Fibroblast of mammary gland (primary cell): ENCODE measurements at regions not wholly inside any gene's neighbourhood (a gene's known extent, or its start where the extent isn't known, plus 50 kb on each side); places are given as distances from the start of the nearest gene placed in this dataset.
"Not testable (repeated sequence)": the region's sequence is repeated elsewhere in the genome, so short reads cannot be mapped to it uniquely, and the experiment has no call there.

ENCODE experiments used
- DNase-seq: peaks from one replicate; pipeline ENCODE4 v3.0.0-alpha.2; 2010; ENCODE audit warnings: low read depth
- H3K4me3 ChIP-seq: 2 replicates; pipeline ENCODE4 v1.5.1; 2011; ENCODE audit warnings: low read depth, mild to moderate bottlenecking, low read length, moderate library complexity; ENCODE audit not compliant: control insufficient read depth
- CTCF ChIP-seq: conservative IDR thresholded peaks from 2 replicates; pipeline ENCODE4 v1.5.1; 2011; ENCODE audit warnings: low read depth, low read length, inconsistent platforms; ENCODE audit not compliant: control insufficient read depth, insufficient read depth

GRCh38 chr4:165806613-165807012 lies 66.4 kb upstream of the TLL1 start:
- no peak for TF ChIP-seq CTCF
- H3K4me3 ChIP-seq, result no peak overlapping the region
- DNase-seq, result no peak

GRCh38 chr4:165810726-165811125 lies 62.3 kb upstream of the TLL1 start:
- no peak for TF ChIP-seq CTCF
- DNase-seq, result peak; percentile 43
- no peak overlapping the region for H3K4me3 ChIP-seq

GRCh38 chr4:165813606-165814005 lies 59.4 kb upstream of the TLL1 start:
- no peak overlapping the region for H3K4me3 ChIP-seq
- TF ChIP-seq CTCF, result no peak
- DNase-seq, result peak; percentile 15

- DNase-seq, result peak; percentile 65
Measured at GRCh38 chr4:165814256-165815020, 58.6 kb upstream of the TLL1 start.

GRCh38 chr4:165819126-165819525 lies 53.9 kb upstream of the TLL1 start:
- DNase-seq, H3K4me3 ChIP-seq: not testable (repeated sequence)

More at GRCh38 chr4:165814256-165815020, 58.6 kb upstream of the TLL1 start:
- H3K4me3 ChIP-seq, result no peak overlapping the region
- no peak for TF ChIP-seq CTCF
